DND-41 (cell line): ENCODE measurements at regions not wholly inside any gene's neighbourhood (a gene's known extent, or its start where the extent isn't known, plus 50 kb on each side); places are given as distances from the start of the nearest gene placed in this dataset.

Experiments
- EZH2 ChIP-seq: IDR thresholded peaks from 3 replicates; pipeline ENCODE4 v1.6.1; 2012; ENCODE audit warnings: borderline replicate concordance, low read depth, mild to moderate bottlenecking, moderate library complexity, low read length, inconsistent platforms; ENCODE audit not compliant: severe bottlenecking
- TF ChIP-seq, protein P1 (sequence below): IDR thresholded peaks from 2 replicates; pipeline ENCODE4 v1.5.1; 2012; ENCODE audit warnings: borderline replicate concordance, low read length, moderate library complexity, mild to moderate bottlenecking; ENCODE audit not compliant: poor library complexity, severe bottlenecking; ENCODE audit errors: extremely low read depth

DNA sequence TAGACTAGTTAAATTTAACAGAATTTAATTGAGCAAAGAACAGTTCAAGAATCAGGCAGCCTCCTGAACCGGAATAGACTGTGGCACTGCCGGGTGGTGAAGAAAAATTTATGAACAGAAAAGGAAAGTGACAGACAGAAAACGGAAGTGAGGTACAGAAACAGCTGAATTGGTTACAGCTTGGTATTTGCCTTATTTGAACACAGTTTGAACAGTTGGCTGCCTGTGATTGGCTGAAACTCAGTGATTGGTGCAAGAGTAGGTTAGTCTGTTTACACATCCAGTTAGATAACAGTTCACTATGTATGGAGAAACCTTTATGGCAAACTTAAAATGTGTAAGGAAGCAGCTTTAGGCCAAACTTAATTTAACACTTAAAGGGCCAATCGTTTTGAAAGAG lies 116.0 kb upstream of the CITED2 start:
- TF ChIP-seq, protein P1, sequence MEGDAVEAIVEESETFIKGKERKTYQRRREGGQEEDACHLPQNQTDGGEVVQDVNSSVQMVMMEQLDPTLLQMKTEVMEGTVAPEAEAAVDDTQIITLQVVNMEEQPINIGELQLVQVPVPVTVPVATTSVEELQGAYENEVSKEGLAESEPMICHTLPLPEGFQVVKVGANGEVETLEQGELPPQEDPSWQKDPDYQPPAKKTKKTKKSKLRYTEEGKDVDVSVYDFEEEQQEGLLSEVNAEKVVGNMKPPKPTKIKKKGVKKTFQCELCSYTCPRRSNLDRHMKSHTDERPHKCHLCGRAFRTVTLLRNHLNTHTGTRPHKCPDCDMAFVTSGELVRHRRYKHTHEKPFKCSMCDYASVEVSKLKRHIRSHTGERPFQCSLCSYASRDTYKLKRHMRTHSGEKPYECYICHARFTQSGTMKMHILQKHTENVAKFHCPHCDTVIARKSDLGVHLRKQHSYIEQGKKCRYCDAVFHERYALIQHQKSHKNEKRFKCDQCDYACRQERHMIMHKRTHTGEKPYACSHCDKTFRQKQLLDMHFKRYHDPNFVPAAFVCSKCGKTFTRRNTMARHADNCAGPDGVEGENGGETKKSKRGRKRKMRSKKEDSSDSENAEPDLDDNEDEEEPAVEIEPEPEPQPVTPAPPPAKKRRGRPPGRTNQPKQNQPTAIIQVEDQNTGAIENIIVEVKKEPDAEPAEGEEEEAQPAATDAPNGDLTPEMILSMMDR, result no peak
- TF ChIP-seq EZH2, result no peak
